IMR-90 (cell line): ENCODE measurements at regions not wholly inside any gene's neighbourhood (a gene's known extent, or its start where the extent isn't known, plus 50 kb on each side); places are given as distances from the start of the nearest gene placed in this dataset.

ENCODE experiments used
- BHLHE40 ChIP-seq: fragments of 150-350 bp; IDR thresholded peaks from 2 replicates; pipeline ENCODE4 v1.6.1; 2016; ENCODE audit warnings: mild to moderate bottlenecking, low read depth, low read length
- CEBPB ChIP-seq: IDR thresholded peaks from 2 replicates; pipeline ENCODE4 v1.6.1; 2012; ENCODE audit warnings: low read depth, low read length, improper control_type of control experiment
- FOS ChIP-seq: fragments of 150-350 bp; IDR thresholded peaks from 2 replicates; pipeline ENCODE4 v1.6.1; 2016; ENCODE audit warnings: low read depth, low read length
- MAFK ChIP-seq: IDR thresholded peaks from 2 replicates; pipeline ENCODE4 v1.6.1; 2012; ENCODE audit warnings: low read depth, low read length, improper control_type of control experiment
- MAZ ChIP-seq: IDR thresholded peaks from 2 replicates; pipeline ENCODE4 v1.6.1; 2012; ENCODE audit warnings: low read depth, mild to moderate bottlenecking, low read length, improper control_type of control experiment, moderate library complexity, borderline replicate concordance
- MXI1 ChIP-seq: IDR thresholded peaks from 2 replicates; pipeline ENCODE4 v1.6.1; 2012; ENCODE audit warnings: low read depth, mild to moderate bottlenecking, low read length, moderate library complexity, borderline replicate concordance
- POLR2A ChIP-seq: IDR thresholded peaks from 2 replicates; pipeline ENCODE4 v1.6.1; 2012; ENCODE audit warnings: mild to moderate bottlenecking, low read depth, low read length
- RAD21 ChIP-seq: IDR thresholded peaks from 2 replicates; pipeline ENCODE4 v1.6.1; 2012; ENCODE audit warnings: low read length, improper control_type of control experiment
- RFX5 ChIP-seq: IDR thresholded peaks from 2 replicates; pipeline ENCODE4 v1.8.0; 2012; ENCODE audit warnings: low read depth, mild to moderate bottlenecking, low read length, moderate library complexity
- SMC3 ChIP-seq: fragments of 150-350 bp; IDR thresholded peaks from 2 replicates; pipeline ENCODE4 v1.6.1; 2016; ENCODE audit warnings: low read depth, mild to moderate bottlenecking, antibody characterized with exemption, low read length, moderate library complexity
- TF ChIP-seq, protein P1 (sequence below): conservative IDR thresholded peaks from 2 replicates; pipeline ENCODE4 v1.5.1; 2012; ENCODE audit warnings: mild to moderate bottlenecking, low read depth, low read length, improper control_type of control experiment
- TF ChIP-seq, protein P2 (sequence below): fragments of 150-350 bp; IDR thresholded peaks from 2 replicates; pipeline ENCODE4 v1.6.1; 2016; ENCODE audit warnings: low read depth, mild to moderate bottlenecking, low read length, moderate library complexity, borderline replicate concordance

DNA sequence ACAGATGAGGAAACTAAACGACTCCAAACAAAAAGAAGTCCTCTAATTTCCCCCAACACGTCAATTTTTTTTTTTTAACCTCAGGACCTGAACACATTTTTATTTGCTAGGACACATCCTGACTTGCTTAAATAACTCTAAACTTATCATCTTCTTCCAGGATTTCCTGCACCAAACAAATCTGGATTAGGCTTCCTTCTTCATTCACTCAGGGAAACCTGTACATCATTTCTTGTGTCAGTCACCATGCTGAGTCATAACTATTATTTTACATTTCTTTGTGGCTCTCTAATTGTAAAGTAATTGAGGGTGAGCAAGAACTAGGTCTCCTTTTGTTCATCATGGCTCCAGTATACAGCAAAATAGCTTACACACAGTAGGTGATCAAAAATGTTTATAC, 433.4 kb upstream of the GBE1 start:
- TF ChIP-seq, protein P1, sequence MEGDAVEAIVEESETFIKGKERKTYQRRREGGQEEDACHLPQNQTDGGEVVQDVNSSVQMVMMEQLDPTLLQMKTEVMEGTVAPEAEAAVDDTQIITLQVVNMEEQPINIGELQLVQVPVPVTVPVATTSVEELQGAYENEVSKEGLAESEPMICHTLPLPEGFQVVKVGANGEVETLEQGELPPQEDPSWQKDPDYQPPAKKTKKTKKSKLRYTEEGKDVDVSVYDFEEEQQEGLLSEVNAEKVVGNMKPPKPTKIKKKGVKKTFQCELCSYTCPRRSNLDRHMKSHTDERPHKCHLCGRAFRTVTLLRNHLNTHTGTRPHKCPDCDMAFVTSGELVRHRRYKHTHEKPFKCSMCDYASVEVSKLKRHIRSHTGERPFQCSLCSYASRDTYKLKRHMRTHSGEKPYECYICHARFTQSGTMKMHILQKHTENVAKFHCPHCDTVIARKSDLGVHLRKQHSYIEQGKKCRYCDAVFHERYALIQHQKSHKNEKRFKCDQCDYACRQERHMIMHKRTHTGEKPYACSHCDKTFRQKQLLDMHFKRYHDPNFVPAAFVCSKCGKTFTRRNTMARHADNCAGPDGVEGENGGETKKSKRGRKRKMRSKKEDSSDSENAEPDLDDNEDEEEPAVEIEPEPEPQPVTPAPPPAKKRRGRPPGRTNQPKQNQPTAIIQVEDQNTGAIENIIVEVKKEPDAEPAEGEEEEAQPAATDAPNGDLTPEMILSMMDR, result no peak
- no peak for TF ChIP-seq POLR2A
- no peak for TF ChIP-seq RAD21
- TF ChIP-seq MXI1, result no peak
- no peak for TF ChIP-seq BHLHE40
- no peak for TF ChIP-seq MAZ
- no peak for TF ChIP-seq FOS
- no peak for TF ChIP-seq MAFK
- TF ChIP-seq CEBPB, result no peak
- TF ChIP-seq SMC3, result no peak
- no peak for TF ChIP-seq RFX5
- TF ChIP-seq, protein P2, sequence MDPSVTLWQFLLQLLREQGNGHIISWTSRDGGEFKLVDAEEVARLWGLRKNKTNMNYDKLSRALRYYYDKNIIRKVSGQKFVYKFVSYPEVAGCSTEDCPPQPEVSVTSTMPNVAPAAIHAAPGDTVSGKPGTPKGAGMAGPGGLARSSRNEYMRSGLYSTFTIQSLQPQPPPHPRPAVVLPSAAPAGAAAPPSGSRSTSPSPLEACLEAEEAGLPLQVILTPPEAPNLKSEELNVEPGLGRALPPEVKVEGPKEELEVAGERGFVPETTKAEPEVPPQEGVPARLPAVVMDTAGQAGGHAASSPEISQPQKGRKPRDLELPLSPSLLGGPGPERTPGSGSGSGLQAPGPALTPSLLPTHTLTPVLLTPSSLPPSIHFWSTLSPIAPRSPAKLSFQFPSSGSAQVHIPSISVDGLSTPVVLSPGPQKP, result no peak
